Esophagus muscularis mucosa (tissue), 4 donors: ENCODE measurements at regions not wholly inside any gene's neighbourhood (a gene's known extent, or its start where the extent isn't known, plus 50 kb on each side); places are given as distances from the start of the nearest gene placed in this dataset.

Experiments used
- DNase-seq: peaks from one replicate; pipeline ENCODE4 v3.0.0-alpha.2; 2017; ENCODE audit errors: extremely low spot score
- H3K27ac ChIP-seq, 4 donors: fragments of 200-600 bp; sonication (generic); replicated peaks in 1 of 4; 1 replicate in 3 of 4; 2 replicates in 1 of 4; pipeline ENCODE4 v1.5.1; 2016 to 2019; ENCODE audit warnings: mild to moderate bottlenecking in 1 of 4
- H3K27me3 ChIP-seq, 4 donors: fragments of 200-600 bp; sonication (generic); one replicate each; pipeline versions ENCODE4 v1.5.1 to v1.6.0; 2016 to 2019
- H3K36me3 ChIP-seq, 4 donors: fragments of 200-600 bp; sonication (generic); one replicate each; pipeline ENCODE4 v1.5.1; 2016 to 2019
- H3K4me1 ChIP-seq, 4 donors: fragments of 200-600 bp; sonication (generic); one replicate each; pipeline ENCODE4 v1.5.1; 2016 to 2019
- H3K4me3 ChIP-seq, 4 donors: fragments of 200-600 bp; sonication (generic); 1 replicate in 2 of 4; 2 replicates in 2 of 4; pipeline ENCODE4 v1.5.1; 2016 to 2019; ENCODE audit warnings: mild to moderate bottlenecking in 4 of 4, moderate library complexity in 1 of 4
- H3K9me3 ChIP-seq, 4 donors: fragments of 200-600 bp; sonication (generic); 1 replicate in 3 of 4; 2 replicates in 1 of 4; pipeline ENCODE4 v1.5.1; 2016 to 2019
- EP300 ChIP-seq: sonication (generic); formaldehyde crosslinking; IDR thresholded peaks from one replicate; pipeline ENCODE4 v1.6.1; 2017; ENCODE audit warnings: antibody characterized with exemption
- POLR2A ChIP-seq: fragments of 450-650 bp; IDR thresholded peaks from one replicate; pipeline ENCODE4 v1.6.1; 2017; ENCODE audit warnings: antibody characterized with exemption, moderate library complexity, mild to moderate bottlenecking, low read depth
- POLR2AphosphoS5 ChIP-seq, 2 donors: sonication (generic); formaldehyde crosslinking; IDR thresholded peaks; one replicate each; pipeline ENCODE4 v1.6.1; 2017; ENCODE audit warnings: antibody characterized with exemption in 2 of 2
- WGBS: methylation state at CpG from one replicate; pipeline ENCODE4 v1.1.5; 2018; 5-methylcytosine and 5-hydroxymethylcytosine counted together
- intact Hi-C: fragments of 100-400 bp; cut with DNase I; formaldehyde crosslinking; loops from one replicate; pipeline ENCODE4 v1.15.1; 2023
- TF ChIP-seq, protein P1 (sequence below), 3 experiments: fragments of 200-600 bp in 2 of 3; fragments of 450-650 bp in 1 of 3; sonication (generic) in 2 of 3; IDR thresholded peaks; one replicate each; pipeline ENCODE4 v1.5.1; 2017 to 2019; ENCODE audit warnings: antibody characterized with exemption in 3 of 3, mild to moderate bottlenecking in 2 of 3, moderate library complexity in 1 of 3

DNA sequence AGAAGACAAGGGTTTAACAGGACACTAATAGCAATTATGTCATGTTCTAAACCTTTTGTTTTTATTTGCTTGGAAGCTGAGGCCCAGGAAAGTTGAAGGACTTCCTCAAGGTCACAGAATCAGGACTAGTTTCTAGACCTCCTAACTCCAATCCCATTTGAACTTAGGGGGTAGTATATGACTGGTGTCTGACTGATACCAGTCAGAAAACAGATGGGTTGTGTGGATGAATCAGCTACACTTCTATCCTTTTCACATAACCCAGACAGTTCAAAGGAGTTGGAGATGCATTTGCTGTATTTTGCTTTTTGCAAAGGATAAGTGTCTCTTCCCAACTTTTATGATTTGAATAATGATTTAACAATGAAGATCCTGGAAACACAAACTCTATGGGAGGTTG is 322.5 kb downstream of the HLX start:
- TF ChIP-seq POLR2AphosphoS5 (IDR thresholded peaks at IDR 0.05) = no peak
- TF ChIP-seq, protein P1, sequence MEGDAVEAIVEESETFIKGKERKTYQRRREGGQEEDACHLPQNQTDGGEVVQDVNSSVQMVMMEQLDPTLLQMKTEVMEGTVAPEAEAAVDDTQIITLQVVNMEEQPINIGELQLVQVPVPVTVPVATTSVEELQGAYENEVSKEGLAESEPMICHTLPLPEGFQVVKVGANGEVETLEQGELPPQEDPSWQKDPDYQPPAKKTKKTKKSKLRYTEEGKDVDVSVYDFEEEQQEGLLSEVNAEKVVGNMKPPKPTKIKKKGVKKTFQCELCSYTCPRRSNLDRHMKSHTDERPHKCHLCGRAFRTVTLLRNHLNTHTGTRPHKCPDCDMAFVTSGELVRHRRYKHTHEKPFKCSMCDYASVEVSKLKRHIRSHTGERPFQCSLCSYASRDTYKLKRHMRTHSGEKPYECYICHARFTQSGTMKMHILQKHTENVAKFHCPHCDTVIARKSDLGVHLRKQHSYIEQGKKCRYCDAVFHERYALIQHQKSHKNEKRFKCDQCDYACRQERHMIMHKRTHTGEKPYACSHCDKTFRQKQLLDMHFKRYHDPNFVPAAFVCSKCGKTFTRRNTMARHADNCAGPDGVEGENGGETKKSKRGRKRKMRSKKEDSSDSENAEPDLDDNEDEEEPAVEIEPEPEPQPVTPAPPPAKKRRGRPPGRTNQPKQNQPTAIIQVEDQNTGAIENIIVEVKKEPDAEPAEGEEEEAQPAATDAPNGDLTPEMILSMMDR (IDR thresholded peaks at IDR 0.05) = no peak
- TF ChIP-seq POLR2A = no peak
- TF ChIP-seq EP300 = no peak
- Histone ChIP-seq H3K27me3 (no peaks in the 10 kb centered on the region), H3K4me3 (no peak overlapping the region), H3K4me1 (peaks cover 17 to 28% (median 24%) of the 10 kb centered on the region in 4 donors), H3K36me3 (no peaks in the 10 kb centered on the region), H3K27ac (no peak overlapping the region), H3K9me3 (no peaks in the 10 kb centered on the region)
- no peak for DNase-seq
- intact Hi-C loops = loop anchor here (5.0 to 10.0 kb wide), 5 partner anchors 167 to 389 kb away; no protein-coding TSS in a partner anchor

DNA sequence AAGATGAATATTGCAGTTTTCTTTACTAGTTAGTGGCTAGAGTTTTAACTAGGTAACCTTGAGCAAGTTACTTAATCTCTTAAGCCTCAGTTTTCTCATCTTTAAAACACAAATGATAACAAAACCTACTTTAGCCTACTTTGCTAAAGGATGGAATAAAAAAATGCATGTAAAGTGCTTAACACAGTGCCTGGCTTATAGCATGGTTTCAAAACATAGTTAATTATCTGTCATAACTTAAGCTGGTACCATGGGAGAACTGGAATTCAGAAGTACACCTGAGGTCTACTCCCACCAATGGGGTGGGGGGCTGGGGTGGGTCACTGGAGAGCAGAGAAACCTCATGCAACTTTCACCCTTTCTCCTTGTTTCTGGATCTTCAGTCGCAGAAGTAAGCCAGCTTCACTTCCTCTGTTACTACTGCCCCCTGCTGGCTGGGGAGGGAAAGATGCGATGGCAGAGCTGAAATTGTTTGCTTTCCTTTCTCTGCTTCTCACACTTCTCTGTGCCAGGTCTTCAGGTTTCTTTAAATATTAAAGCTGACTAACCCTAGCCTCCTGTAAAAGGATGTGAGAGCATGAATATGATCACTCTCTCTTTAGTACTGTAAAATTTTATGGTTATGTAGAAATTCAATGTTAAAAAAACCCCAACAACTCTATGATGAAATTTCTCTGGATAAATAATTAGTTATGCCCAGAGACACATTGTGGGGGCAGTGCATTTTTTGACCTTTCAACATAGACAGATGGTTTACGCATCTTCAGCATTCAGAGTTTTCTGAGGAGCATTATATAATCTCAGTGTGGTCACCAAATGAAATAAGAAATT is 324.2 kb downstream of the HLX start:
- no peaks in the 10 kb centered on the region for H3K36me3 ChIP-seq
- TF ChIP-seq POLR2AphosphoS5 (IDR thresholded peaks at IDR 0.05) = peak in 1 of 2 donors; percentile 38
- TF ChIP-seq EP300 = no peak
- TF ChIP-seq, protein P1 (IDR thresholded peaks at IDR 0.05) = peak; percentile 78 to 89 (median 88)
- no peaks in the 10 kb centered on the region for H3K9me3 ChIP-seq
- peak; percentile 94 for DNase-seq
- intact Hi-C loops = loop anchor here (5.0 to 10.0 kb wide), 5 partner anchors 169 to 391 kb away; no protein-coding TSS in a partner anchor
- no peak overlapping the region for H3K4me3 ChIP-seq
- H3K27ac ChIP-seq = peak overlapping the region; percentile 24 to 69 (median 62)
- H3K27me3 ChIP-seq = no peaks in the 10 kb centered on the region
- 16% methylated on average over 3 of the region's 3 CpGs for WGBS
- H3K4me1 ChIP-seq = peaks cover 17 to 28% (median 24%) of the 10 kb centered on the region in 4 donors

GRCh38 chr1:221204055-221204833 is 325.0 kb downstream of the HLX start:
- Histone ChIP-seq H3K27me3 (no peaks in the 10 kb centered on the region), H3K36me3 (no peaks in the 10 kb centered on the region), H3K4me3 (no peak overlapping the region), H3K27ac (peak overlapping the region; percentile 24 to 69 (median 62)), H3K4me1 (peaks cover 17 to 28% (median 24%) of the 10 kb centered on the region in 4 donors), H3K9me3 (no peaks in the 10 kb centered on the region)
- no peak for DNase-seq
- peak in 1 of 2 donors; percentile 33 for TF ChIP-seq POLR2AphosphoS5 (IDR thresholded peaks at IDR 0.05)
- no peak for TF ChIP-seq POLR2A
- TF ChIP-seq, protein P1 (IDR thresholded peaks at IDR 0.05) = no peak
- TF ChIP-seq EP300 = no peak
- WGBS = 35% methylated on average over 3 of the region's 3 CpGs
- intact Hi-C loops = loop anchor here (5.0 to 10.0 kb wide), 5 partner anchors 169 to 392 kb away; no protein-coding TSS in a partner anchor

DNA sequence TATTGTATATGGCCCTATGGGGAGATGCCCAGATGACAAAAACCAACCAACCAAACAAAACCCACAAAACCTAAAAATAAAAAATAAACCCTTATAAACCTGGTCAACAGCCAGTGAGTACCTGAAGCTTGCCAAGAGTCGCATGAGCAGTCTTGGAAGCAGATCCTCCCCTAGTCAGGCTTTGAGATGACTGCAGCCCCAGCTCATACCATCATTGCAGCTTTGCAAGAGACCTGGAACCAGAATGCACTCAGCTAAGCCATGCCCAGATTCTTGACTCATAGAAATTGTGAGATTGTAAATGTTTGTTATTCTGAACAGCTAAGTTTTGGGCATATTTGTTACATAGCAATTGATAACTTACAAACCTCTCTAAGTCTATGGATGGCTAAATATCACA is 326.8 kb downstream of the HLX start:
- DNase-seq = no peak
- Histone ChIP-seq H3K9me3 (no peaks in the 10 kb centered on the region), H3K27me3 (no peaks in the 10 kb centered on the region), H3K4me3 (no peak overlapping the region), H3K27ac (no peak overlapping the region), H3K36me3 (no peaks in the 10 kb centered on the region), H3K4me1 (peaks cover 17 to 28% (median 24%) of the 10 kb centered on the region in 4 donors)
- TF ChIP-seq, protein P1 (IDR thresholded peaks at IDR 0.05) = no peak
- TF ChIP-seq POLR2AphosphoS5 (IDR thresholded peaks at IDR 0.05) (no peak), EP300 (no peak), POLR2A (no peak)
- intact Hi-C loops = loop anchor here (10.0 kb wide), 3 partner anchors 171 to 301 kb away; no protein-coding TSS in a partner anchor
- 69% methylated on average over 1 of the region's 1 CpG for WGBS
